Fibroblast of mammary gland (primary cell): ENCODE measurements at regions not wholly inside any gene's neighbourhood (a gene's known extent, or its start where the extent isn't known, plus 50 kb on each side); places are given as distances from the start of the nearest gene placed in this dataset.
A peak's percentile ranks its signal among the peaks of the same experiment; 100 is the strongest.

ENCODE experiments used
- DNase-seq: peaks from one replicate; pipeline ENCODE4 v3.0.0-alpha.2; 2010; ENCODE audit warnings: low read depth
- H3K4me3 ChIP-seq: 2 replicates; pipeline ENCODE4 v1.5.1; 2011; ENCODE audit warnings: low read depth, mild to moderate bottlenecking, low read length, moderate library complexity; ENCODE audit not compliant: control insufficient read depth
- CTCF ChIP-seq: conservative IDR thresholded peaks from 2 replicates; pipeline ENCODE4 v1.5.1; 2011; ENCODE audit warnings: low read depth, low read length, inconsistent platforms; ENCODE audit not compliant: control insufficient read depth, insufficient read depth

- no peak for TF ChIP-seq CTCF
- no peak overlapping the region for H3K4me3 ChIP-seq
- DNase-seq = no peak
These were observed 53.8 kb upstream of the FBN2 start for GRCh38 chr5:128591598-128592455.

GRCh38 chr5:128596071-128596470 lies 58.0 kb upstream of the FBN2 start:
- no peak for TF ChIP-seq CTCF
- no peak overlapping the region for H3K4me3 ChIP-seq
- no peak for DNase-seq

- TF ChIP-seq CTCF = no peak
- DNase-seq = no peak
- no peak overlapping the region for H3K4me3 ChIP-seq
These were observed 59.1 kb upstream of the FBN2 start for GRCh38 chr5:128597156-128597555.

GRCh38 chr5:128613128-128613527 lies 75.1 kb upstream of the FBN2 start:
- DNase-seq = peak; percentile 14
- H3K4me3 ChIP-seq = no peak overlapping the region
- no peak for TF ChIP-seq CTCF

- TF ChIP-seq CTCF = no peak
- DNase-seq = no peak
- no peak overlapping the region for H3K4me3 ChIP-seq
These were observed 75.7 kb upstream of the FBN2 start for GRCh38 chr5:128613766-128614165.

GRCh38 chr5:128615578-128615977 lies 77.5 kb upstream of the FBN2 start:
- DNase-seq = no peak
- no peak overlapping the region for H3K4me3 ChIP-seq
- no peak for TF ChIP-seq CTCF

- DNase-seq = no peak
- no peak for TF ChIP-seq CTCF
These were observed 88.6 kb upstream of the FBN2 start for GRCh38 chr5:128626536-128627090.

More at GRCh38 chr5:128626536-128627090, 88.6 kb upstream of the FBN2 start:
- H3K4me3 ChIP-seq = no peak overlapping the region
